Renal cortex interstitium (tissue), 11 donors: ENCODE measurements at regions not wholly inside any gene's neighbourhood (a gene's known extent, or its start where the extent isn't known, plus 50 kb on each side); places are given as distances from the start of the nearest gene placed in this dataset.
"Not testable (repeated sequence)": the region's sequence is repeated elsewhere in the genome, so short reads cannot be mapped to it uniquely, and the experiment has no call there.

Experiments
- DNase-seq, 11 donors: peaks; one replicate each; pipeline ENCODE4 v3.0.0-alpha.2; 2013; ENCODE audit warnings: low read depth in 9 of 11, low spot score in 4 of 11; ENCODE audit errors: extremely low read depth in 1 of 11

DNA sequence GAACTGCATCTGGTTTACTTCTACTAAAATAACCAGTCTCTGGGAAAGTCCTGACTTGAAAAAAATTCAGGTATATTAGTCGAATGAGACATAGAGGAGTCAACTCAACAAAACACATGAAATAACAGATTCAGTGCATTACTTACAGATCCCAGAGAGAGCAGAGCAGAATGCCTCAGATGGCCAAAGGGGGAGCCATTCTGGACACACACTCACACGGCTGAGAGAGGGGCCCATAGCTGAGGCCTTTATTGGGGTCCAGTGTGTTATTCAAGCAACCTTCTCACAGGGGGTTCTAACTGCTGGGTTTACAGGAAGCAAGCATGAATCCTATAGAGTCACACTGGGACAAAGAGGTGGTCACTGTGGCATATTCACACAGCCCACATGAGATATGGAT, 135.1 kb upstream of the SNRPN start:
- DNase-seq: no peak

DNA sequence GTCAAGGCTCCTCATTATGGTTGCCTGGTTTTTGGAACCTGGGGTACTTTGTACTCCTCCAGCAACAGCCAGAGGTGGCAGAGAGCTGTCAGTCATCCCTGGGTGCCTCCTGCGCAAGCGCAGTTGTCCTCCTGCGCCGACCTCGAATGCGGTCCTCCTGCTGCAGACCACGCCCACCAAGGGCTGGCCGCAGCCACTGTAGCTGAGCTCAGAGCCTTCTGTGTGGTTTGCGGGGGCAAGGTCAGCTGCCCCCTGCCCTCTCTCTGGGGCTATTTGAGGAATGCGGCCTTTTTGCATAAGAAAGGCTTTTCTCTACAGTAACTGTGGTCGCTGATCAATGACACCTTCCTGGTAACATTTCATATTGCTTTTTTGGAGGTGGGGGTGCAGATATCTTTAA, 131.3 kb upstream of the SNRPN start:
- peak in 3 of 11 donors; percentile 4 for DNase-seq

DNA sequence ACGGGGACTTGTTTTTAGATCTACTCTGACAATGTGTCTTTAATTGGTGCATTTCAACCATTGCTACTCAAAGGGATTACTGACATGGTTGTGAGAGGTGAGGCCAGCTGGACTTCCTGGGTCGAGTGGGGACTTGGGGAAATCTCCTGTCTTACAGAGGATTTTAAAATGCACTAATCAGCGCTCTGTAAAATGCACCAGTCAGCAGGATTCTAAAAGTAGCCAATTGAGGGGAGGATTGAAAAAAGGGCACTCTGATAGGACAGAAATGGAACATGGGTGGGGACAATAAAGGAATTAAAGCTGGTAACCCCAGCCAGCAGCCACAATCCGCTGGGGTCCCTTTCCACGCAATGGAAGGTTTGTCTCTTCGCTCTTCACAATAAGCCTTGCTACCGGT, 122.5 kb upstream of the SNRPN start:
- DNase-seq: no peak

DNA sequence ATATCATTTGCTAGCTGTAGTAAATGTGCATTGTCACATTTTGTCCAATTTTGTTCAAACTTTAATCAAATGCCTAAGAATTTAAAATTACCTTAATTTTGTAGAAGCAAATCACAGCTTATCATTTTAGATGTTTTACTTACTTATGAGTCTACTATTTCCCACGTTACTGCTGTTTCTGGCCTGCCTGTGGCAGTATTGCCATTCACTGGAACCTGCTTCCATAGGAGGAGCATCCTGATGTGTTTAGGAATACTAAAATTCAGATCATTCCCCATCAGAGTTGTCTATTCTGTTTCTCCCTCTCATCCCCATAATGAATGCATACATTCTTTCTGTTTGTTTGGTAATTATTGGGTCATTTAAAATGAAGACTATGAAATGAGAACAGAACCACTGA, 119.5 kb upstream of the SNRPN start:
- DNase-seq: no peak

DNA sequence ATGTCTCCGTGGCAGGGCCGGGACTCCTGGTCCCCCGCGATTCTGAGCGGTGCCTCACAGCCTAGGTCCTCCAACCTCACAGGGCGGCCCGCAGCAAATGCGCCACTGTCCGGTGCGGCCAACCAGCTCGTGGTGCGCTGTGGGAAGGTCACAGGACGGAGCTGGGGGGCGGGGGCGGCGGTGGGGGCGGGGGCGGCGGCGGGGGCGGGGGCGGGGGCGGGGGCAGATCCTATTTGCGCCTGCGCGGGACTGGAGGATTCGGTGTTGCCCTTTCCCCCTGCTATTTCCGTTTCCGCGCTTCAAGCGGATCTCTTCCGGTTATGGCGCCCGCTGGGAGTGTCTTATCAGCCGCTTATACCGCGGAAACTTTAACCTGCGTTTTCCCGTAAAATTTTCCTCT, 106.7 kb upstream of the SNRPN start:
- peak in 8 of 11 donors; percentile 23 to 47 (median 32) for DNase-seq

DNA sequence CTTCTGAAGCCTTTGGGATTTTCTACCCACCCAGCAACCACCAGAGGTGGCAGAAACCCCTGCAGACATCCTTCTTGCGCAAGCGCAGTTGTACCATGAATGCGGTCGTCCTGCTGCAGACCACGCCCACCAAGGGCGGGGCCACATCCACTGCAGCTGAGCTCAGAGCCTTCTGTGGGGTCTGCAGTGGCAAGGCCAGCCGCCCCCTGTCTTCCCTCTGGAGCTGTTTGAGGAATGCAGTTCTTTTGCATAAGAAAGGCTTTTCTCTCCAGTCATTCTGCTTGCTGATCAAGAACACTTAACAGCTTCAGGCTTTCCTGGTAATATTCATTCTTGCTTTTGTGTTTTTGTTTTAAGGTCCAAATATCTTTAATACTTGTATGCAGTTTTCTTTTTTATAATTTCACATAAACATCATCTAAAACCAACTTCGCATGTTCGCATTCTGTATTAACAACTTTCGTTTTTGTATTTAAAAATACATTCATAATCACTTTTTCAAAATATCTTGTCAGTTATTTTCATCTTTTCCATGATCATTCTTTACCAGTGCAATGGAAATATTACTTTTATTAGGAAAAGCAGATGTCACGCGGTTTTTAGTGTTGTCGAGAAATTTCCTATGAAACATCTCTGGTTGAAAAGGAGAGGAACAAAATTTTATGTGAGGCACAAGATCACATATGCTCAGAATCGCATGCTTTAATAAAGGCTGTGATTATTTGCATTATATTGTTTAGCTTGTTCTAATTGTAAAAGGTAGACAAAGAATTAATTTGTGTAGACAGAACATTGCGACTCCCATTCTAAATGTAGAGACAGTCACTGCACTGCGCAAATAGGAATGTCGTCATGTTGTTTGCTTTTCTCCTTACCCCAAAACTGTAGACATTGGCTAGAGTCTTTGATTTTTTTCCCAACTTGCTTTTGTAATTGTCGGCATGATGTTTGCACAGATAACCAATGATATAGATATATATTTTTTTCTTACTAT, 98.1 kb upstream of the SNRPN start:
- DNase-seq: peak in 3 of 11 donors; percentile 22 to 38 (median 34)

DNA sequence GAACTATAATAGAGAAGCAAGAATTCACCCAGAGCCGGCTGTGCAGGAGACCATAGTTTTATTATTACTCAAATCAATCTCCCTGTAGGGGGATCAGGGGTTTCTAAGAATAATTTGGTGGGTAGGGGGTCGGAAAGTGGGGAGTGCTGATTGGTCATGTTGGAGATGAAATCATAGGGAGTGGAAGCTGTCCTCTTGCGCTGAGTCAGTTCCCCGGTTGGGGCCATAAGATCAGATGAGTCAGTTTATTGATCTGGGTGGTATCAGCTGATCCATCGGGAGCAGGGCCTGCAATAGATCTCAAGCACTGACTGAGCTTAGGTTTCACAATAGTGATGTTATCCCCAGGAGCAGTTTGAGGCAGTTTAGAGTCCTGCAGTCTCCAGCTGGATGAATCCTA, 97.0 kb upstream of the SNRPN start:
- no peak for DNase-seq

DNA sequence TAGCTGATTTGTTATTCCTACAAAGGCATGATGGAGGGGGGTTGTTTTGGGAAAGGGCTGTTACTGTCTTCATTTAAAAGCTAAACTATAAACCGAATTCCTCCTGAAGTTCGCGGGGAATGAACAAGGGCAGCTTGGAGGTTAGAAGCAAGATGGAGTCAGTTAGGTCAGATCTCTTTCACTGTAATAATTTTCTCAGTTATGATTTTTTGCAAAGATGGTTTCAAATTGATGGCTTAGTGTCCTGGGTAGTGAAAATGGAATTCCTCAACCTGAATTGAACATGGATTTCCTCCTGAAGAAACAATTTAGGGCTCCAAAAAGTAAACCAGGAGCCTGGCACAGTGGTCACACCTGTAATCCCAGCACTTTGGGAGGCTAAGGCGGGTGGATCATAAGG, 96.6 kb upstream of the SNRPN start:
- DNase-seq: not testable (repeated sequence)

DNA sequence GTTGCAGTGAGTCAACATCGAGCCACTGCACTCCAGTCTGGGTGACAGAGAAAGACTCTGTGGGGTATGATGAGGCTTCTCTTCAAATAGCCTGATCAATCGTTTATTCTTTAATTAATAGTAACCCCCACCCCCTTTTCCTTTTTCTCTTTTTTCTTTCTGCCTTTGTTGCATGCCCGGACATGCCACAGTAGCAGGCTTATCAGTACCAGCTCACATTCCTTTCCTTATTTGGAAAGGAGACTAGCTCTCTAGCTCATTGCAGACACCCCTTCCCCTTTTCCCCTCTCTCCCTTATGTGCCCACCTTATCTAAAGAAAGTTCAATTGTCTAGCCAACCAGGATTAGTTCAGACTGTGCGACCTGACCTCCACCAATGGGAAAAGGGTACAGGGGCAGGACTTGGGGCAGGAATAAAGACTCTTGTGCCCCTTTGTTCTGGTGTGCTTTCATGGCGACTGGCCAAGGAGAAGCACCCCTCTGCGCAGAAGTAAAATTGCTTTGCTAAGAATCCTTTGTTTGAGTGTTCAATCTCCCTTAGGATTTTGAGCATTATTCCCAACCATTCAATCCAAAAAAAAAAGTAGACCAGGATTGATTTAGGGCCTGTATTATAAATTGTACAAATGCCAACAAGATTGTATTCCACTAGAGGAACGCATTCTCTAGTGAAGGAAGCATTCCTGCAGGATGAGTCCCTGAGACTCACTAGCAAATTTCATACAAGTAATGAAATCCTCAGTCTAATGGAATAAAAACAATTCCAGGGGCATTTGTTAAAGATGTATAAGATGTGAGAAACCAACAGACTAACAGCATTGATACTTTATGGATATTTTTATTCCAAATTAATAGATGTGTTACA, 95.8 kb upstream of the SNRPN start:
- no peak for DNase-seq

DNA sequence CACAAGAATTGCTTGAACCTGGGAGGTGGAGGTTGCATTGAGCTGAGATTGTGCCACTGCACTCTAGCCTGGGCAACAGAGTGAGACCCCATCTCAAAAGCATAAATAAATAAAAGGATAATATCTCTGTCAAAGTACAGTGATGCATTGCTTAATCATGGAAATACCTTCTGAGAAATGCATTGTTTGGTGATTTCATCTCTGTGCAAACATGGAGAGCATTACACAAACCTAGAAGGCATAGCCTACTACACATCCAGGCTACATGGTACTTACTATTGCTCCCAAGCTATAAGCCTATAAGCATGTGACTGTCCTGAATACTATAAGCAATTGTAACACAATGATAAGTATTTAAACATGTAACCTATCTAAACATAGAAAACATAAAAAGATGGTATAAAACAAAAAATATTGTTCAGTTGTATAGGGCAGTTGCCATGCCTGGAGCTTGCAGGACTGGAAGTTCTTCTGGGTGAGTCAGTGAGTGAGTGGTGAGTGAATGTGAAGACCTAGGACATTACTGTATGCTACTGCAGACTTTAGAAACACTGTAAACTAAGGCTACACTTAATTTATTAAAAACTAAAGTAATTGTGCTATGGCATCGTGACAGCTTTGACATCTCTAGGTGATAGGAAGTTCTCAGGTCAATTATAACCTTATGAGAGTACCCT, 93.6 kb upstream of the SNRPN start:
- DNase-seq: no peak

DNA sequence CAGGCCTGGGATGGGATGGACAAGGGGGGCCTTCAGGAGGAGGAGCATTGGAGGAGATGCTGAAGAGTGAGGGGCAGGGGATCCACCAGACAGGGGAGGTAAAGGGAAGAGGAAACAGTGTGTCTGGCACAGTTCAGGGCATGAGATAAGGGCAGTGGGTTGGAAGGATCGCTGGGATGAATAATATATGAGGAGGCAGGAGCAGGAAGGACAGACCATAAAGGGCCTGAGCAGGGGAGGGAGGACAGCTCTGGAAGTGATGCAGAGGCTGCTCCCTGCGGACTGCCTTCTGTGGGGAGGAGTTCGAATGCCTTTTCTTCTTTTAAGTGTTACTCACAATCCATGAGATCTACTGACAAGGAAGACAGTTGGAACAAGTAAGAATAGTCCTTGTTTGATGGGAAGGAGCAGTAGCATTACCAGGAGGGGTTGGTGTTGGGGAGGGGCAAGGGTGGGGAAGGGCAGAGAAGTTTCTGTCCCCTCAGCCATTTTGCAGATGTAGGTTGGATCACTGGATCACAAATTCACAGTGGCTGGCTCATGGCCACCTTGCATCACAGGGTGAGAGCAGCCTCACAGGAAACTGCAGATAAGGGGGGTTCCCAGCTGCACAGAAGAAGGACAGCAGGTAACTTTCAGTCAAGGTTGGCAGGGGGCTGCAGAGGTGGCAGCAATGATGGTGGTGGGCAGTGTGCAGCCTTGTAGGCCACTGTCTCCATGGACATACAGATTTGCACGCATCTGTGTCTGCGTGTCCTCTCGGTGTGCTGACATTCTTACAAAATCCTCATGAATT, 91.9 kb upstream of the SNRPN start:
- DNase-seq: no peak

DNA sequence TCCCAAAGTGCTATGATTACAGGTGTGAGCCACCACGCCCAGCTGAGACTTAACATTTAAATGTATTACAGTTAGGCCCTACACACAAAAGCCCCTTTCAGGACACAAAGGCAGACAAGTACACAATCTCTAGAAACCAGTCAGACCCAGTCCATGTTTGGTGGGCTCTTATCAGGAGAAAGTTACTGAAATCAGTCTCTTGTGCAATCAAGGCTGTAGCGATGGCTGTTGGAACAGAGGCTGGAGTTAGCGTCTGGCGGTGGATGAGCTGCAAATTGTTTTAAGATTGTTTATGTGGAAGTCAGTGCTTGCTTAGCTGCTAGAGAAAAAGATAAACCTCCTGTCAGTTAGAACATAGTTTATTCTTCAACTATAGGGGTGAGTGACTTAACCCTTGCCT, 89.5 kb upstream of the SNRPN start:
- DNase-seq: no peak

DNA sequence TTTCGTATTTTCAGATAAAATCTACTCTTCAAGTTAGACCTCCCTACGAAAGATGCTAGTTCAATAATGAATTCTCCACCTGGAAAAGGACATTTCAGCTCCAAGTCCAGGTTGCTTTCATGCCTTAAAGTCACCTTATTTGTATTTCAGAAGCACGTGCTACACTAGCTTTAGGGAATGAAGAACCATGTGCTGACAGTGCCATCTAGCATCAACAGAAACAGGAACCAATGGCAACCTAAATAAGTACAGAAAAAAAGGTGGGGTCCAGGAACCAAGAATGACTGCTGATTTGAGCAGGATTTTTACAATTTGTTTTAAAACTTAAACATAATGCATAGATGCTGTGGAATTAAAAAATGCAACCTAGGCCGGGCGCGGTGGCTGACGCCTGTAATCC, 77.6 kb upstream of the SNRPN start:
- DNase-seq: no peak

DNA sequence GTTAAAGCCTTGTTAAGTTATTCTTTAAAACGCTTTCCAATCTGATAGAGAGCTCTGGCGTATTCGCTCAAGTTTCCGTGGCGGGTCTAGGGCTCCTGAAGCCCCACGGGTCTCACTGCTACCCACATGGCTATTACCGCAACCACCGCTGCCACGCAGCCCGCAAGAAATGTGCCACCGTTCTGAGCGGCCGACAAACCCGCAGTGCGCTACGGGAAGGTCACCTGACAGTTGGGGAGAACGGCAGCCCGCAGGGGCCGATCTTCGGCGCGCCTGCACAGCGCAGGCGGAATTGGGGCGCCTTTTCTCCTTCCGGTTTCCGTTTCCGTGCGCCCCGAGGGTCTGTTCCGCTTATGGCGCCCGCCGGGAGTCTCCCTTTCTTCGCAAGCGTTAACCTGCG, 76.6 kb upstream of the SNRPN start:
- peak in 10 of 11 donors; percentile 21 to 61 (median 36) for DNase-seq

DNA sequence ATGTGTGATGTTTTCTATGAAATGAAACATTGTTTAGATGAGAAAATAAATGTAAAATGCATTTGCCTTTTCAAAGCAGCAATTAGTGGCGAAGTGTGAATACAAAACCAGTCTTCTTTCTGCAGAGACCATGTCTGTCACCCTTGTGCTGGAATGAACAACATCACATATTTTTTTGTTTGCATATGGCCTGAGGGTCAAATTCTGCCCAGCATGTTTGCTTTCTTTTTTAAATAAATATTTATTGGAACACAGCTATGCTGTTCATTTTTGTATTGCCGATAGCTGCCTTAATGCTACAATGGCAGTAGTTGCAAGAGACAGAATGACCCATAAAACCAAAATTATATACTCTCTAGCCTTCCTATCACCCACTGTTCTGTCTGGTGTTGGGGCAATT, 75.3 kb upstream of the SNRPN start:
- DNase-seq: no peak

DNA sequence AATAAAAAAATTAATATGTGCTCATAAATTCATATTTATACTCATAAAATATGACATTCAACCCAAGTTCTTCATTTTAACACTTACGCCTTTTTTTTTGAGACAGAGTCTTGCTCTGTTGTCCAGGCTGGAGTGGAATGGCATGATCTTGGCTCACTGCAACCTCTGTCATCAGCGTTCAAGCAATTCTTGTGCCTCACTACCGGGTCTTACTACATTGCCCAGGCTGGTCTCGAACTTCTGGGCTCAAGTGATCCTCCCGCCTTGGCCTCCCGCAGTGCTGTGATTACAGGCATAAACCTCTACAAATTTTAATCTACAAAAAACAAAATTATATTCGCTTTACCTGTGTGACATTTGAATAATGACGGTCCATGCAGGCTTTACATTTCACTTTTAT, 74.1 kb upstream of the SNRPN start:
- no peak for DNase-seq

DNA sequence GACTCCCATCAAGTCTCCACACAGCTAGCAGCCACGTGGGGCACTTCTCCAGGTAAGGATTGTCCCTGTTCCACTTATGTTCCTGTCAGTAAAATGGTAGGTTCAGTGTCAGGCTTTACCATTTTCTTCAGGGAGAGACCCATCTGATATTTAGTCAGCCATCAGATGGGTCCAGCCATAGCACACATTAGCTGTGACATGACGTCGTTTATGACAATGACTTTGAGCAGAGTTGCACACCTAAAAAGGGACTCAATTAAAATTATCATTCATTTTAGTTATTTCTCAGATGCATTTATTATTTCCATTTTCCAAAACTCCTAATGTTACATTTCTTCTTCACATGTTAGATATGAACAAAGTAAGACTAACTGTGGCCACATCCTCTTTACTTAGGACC, 68.2 kb upstream of the SNRPN start:
- no peak for DNase-seq

DNA sequence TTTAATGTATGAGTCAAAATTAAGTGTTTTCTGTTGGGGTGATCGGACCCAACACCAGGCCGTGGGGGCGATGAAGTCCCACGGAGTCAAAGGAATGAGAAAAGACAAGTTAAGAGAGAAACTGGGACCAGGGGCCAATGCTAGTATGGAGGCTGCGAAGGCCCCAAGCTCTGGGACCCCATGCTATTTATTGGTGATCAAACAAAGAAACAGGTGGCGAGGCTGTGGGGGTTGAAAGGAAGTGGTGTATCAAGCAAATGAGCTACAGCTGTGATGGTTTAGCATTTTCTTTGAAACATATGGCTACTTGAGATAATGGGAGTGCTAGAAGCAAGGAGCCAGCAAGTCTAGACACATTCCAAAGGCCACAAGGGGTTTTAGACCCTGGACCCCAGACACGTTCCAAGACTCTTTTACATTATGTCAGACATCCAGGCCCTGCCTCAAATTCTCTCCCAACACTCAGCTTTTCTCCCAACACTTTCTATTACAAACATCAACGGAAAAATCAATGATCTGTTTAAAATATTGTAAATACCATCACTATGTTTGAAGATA, 56.0 kb upstream of the SNRPN start:
- no peak for DNase-seq
